ENCODE measurements at regions not wholly inside any gene's neighbourhood (a gene's known extent, or its start where the extent isn't known, plus 50 kb on each side); places are given as distances from the start of the nearest gene placed in this dataset.

DNA sequence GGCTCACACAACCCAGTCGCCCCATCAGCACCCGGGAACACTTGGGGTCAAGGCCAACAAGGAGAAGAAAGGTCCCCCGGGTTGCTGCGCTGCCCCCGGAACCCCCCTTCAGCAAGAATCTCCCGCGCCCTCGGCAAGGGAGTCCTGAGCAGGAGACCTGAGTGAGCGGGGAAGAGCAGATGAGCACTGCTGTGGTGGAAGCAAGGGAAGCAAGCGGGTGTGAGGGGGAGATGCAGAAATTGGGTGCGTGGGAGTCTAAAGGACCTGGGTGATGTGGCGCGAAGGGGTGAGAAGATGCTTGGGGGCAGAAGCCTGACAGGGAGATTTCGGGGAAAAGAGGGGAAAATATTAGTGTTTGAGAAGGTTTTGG lies 105.5 kb upstream of the PRB2 start:
- Histone ChIP-seq H3K36me3 (ENCODE audit: control insufficient read depth in 2 of 2, extremely low read depth in 1 of 2, insufficient read depth in 2 of 2, low read length in 2 of 2) (no peaks in the 10 kb centered on the region), H2AFZ (ENCODE audit: low read depth, low read length) (no peak overlapping the region), H3K27me3 (ENCODE audit: control insufficient read depth in 2 of 2, insufficient read depth in 2 of 2, low read length in 2 of 2) (peaks cover 3 to 4% of the 10 kb centered on the region in 2 experiments), H3K4me3 (replicated peaks in 1 of 3; ENCODE audit: insufficient read depth in 1 of 3, low read depth in 1 of 3, low read length in 3 of 3) (no peak overlapping the region), H3K27ac (ENCODE audit: insufficient read depth, low read depth, low read length) (no peak overlapping the region), H3K4me1 (ENCODE audit: control insufficient read depth, extremely low read depth, insufficient read depth, low read length) (no peaks in the 10 kb centered on the region), H3K9me3 (replicated peaks; ENCODE audit: control insufficient read depth, insufficient read depth, low read length) (no peaks in the 10 kb centered on the region), H3K79me2 (ENCODE audit: control insufficient read depth, insufficient read depth, low read length) (no peaks in the 10 kb centered on the region), H4K20me1 (replicated peaks; ENCODE audit: control insufficient read depth, extremely low read depth, insufficient read depth, low read length) (no peaks in the 10 kb centered on the region), H3K4me2 (ENCODE audit: insufficient read depth, low read length) (no peak overlapping the region), H3K9ac (replicated peaks; ENCODE audit: extremely low read depth, insufficient read depth, low read length) (no peak overlapping the region), H3K9me1 (replicated peaks; ENCODE audit: control insufficient read depth, extremely low read depth, insufficient read depth, low read length) (no peaks in the 10 kb centered on the region)
- TF ChIP-seq EZH2 (IDR thresholded peaks at IDR 0.05; ENCODE audit: borderline replicate concordance, low read depth, low read length, severe bottlenecking) = no peak
- no peak for TF ChIP-seq POLR2A (IDR thresholded peaks at IDR 0.05; ENCODE audit: low read depth, low read length)
- TF ChIP-seq MYC (IDR thresholded peaks at IDR 0.05; ENCODE audit: low read depth, low read length) = no peak
- no peak for TF ChIP-seq GATA2 (IDR thresholded peaks at IDR 0.05; ENCODE audit: insufficient read depth, insufficient read length, low read depth, low read length)
- TF ChIP-seq, protein P1, sequence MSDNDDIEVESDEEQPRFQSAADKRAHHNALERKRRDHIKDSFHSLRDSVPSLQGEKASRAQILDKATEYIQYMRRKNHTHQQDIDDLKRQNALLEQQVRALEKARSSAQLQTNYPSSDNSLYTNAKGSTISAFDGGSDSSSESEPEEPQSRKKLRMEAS (IDR thresholded peaks at IDR 0.05; ENCODE audit: insufficient read depth, insufficient read length) = no peak
- TF ChIP-seq, protein P2, sequence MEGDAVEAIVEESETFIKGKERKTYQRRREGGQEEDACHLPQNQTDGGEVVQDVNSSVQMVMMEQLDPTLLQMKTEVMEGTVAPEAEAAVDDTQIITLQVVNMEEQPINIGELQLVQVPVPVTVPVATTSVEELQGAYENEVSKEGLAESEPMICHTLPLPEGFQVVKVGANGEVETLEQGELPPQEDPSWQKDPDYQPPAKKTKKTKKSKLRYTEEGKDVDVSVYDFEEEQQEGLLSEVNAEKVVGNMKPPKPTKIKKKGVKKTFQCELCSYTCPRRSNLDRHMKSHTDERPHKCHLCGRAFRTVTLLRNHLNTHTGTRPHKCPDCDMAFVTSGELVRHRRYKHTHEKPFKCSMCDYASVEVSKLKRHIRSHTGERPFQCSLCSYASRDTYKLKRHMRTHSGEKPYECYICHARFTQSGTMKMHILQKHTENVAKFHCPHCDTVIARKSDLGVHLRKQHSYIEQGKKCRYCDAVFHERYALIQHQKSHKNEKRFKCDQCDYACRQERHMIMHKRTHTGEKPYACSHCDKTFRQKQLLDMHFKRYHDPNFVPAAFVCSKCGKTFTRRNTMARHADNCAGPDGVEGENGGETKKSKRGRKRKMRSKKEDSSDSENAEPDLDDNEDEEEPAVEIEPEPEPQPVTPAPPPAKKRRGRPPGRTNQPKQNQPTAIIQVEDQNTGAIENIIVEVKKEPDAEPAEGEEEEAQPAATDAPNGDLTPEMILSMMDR (IDR thresholded peaks at IDR 0.05; ENCODE audit: extremely low read depth in 1 of 2, insufficient read depth in 1 of 2, low read depth in 1 of 2, low read length in 2 of 2) = no peak
- no peak for TF ChIP-seq FOS (IDR thresholded peaks at IDR 0.05; ENCODE audit: borderline replicate concordance, insufficient read depth, low read length)
- TF ChIP-seq JUN (IDR thresholded peaks at IDR 0.05; ENCODE audit: borderline replicate concordance, insufficient read depth, insufficient read length, low read depth) = no peak
- no peak for TF ChIP-seq POLR2AphosphoS5 (IDR thresholded peaks at IDR 0.05; ENCODE audit: insufficient read depth, low read depth, low read length)
- FAIRE-seq = no peak
- ChIA-PET POLR2A (interaction anchor here (1.6 kb wide), 1 partner anchor 766 kb away, joined by 3 read pairs; the partner anchor contains the start of gene LRP6), CTCF (interaction anchor here (0.9 to 1.3 kb wide), 8 partner anchors 13 to 730 kb away, joined by 3 to 8 read pairs (median 4); no protein-coding TSS in a partner anchor)
- DNase-seq (ENCODE audit: low read depth, low spot score) = no peak
- BruUV-seq (replicated peaks) = no TSS peak
- dilution Hi-C loops (cut with MboI; ENCODE audit: extremely low pct_ligation_motif_present, low sequenced_read_pairs) = no loop called here
- intact Hi-C loops (cut with micrococcal nuclease) = loop anchor here (2.0 kb wide), 1 partner anchor 532 kb away; no protein-coding TSS in a partner anchor

Measured in endothelial cell of umbilical vein (primary cell).